Panc1 (cell line): ENCODE measurements at regions not wholly inside any gene's neighbourhood (a gene's known extent, or its start where the extent isn't known, plus 50 kb on each side); places are given as distances from the start of the nearest gene placed in this dataset.

ENCODE experiments used
- ATAC-seq: fragments of 200-7000 bp; cut with Tn5 transposase; 2 replicates; pipeline ENCODE4 v1.9.1; 2020; ENCODE audit warnings: mild to moderate bottlenecking, moderate library complexity
- BruUV-seq: library from RNA; stranded (reverse); fragments of 400-500 nt; replicated peaks from 2 replicates; lab custom pipeline; 2021; lab: Mats Ljungman, UMichigan
- CTCF ChIA-PET: fragments of 300-600 bp; sonication (Branson Sonifier 250); formaldehyde crosslinking; loops from one replicate; lab custom pipeline; 2022; ENCODE audit warnings: antibody characterized with exemption; lab: Charles Lee
- POLR2A ChIA-PET: fragments of 300-600 bp; sonication (Branson Sonifier 250); formaldehyde crosslinking; loops from one replicate; lab custom pipeline; 2022; ENCODE audit warnings: antibody characterized with exemption; lab: Charles Lee
- DNase-seq: peaks from one replicate; pipeline ENCODE4 v3.0.0-alpha.2; 2010; ENCODE audit warnings: low read depth, low spot score
- H3K27ac ChIP-seq: 2 replicates; pipeline ENCODE4 v1.5.1; 2011; ENCODE audit warnings: mild to moderate bottlenecking, low read length, inconsistent platforms
- H3K27me3 ChIP-seq: fragments of 200-500 bp; sonication (Bioruptor generic); 2 replicates; pipeline ENCODE4 v1.6.0; 2014; ENCODE audit warnings: low read length, inconsistent platforms; ENCODE audit not compliant: control insufficient read depth, insufficient read depth
- H3K36me3 ChIP-seq: fragments of 200-500 bp; sonication (Bioruptor generic); 2 replicates; pipeline ENCODE4 v1.5.1; 2014; ENCODE audit warnings: inconsistent platforms, mild to moderate bottlenecking, low read length, moderate library complexity; ENCODE audit not compliant: control insufficient read depth, insufficient read depth
- H3K4me1 ChIP-seq: 2 replicates; pipeline ENCODE4 v1.5.1; 2011; ENCODE audit warnings: inconsistent platforms, mild to moderate bottlenecking, low read length, moderate library complexity; ENCODE audit not compliant: control insufficient read depth, insufficient read depth
- H3K4me3 ChIP-seq, 2 experiments: 2 replicates each; pipeline ENCODE4 v1.5.1; 2011 to 2012; ENCODE audit warnings: low read depth in 2 of 2, low read length in 2 of 2, mild to moderate bottlenecking in 2 of 2, inconsistent platforms in 1 of 2, moderate library complexity in 1 of 2
- H3K9me3 ChIP-seq: fragments of 200-500 bp; sonication (Bioruptor generic); 2 replicates; pipeline ENCODE4 v1.5.1; 2014; ENCODE audit warnings: low read depth, mild to moderate bottlenecking, inconsistent platforms, low read length, moderate library complexity; ENCODE audit not compliant: control insufficient read depth, insufficient read depth
- CTCF ChIP-seq: fragments of 450-650 bp; IDR thresholded peaks from 2 replicates; pipeline ENCODE4 v1.5.1; 2017; ENCODE audit warnings: mild to moderate bottlenecking
- POLR2AphosphoS5 ChIP-seq: IDR thresholded peaks from 2 replicates; pipeline ENCODE4 v1.6.1; 2012; ENCODE audit warnings: mild to moderate bottlenecking, low read depth, low read length, moderate library complexity
- REST ChIP-seq, 2 experiments: IDR thresholded peaks; 2 replicates each; pipeline ENCODE4 v1.6.1; 2011 to 2012; ENCODE audit warnings: low read depth in 2 of 2, control low read depth in 1 of 2, low read length in 1 of 2, mild to moderate bottlenecking in 1 of 2, moderate library complexity in 1 of 2; ENCODE audit not compliant: insufficient read depth in 1 of 2
- SIN3A ChIP-seq: IDR thresholded peaks from 2 replicates; pipeline ENCODE4 v1.6.1; 2012; ENCODE audit warnings: low read depth, mild to moderate bottlenecking, low read length, moderate library complexity, borderline replicate concordance; ENCODE audit not compliant: insufficient read depth
- TCF7L2 ChIP-seq: IDR thresholded peaks from 2 replicates; pipeline ENCODE4 v1.6.1; 2011; ENCODE audit warnings: mild to moderate bottlenecking, low read depth, low read length, inconsistent platforms
- in situ Hi-C: cut with HindIII; loops from 2 replicates; pipeline ENCODE4 v1.10.0; 2016; ENCODE audit warnings: low sequenced_read_pairs, low pct_unique_long_range_greater_than_20kb
- intact Hi-C: fragments of 100-400 bp; cut with micrococcal nuclease; formaldehyde crosslinking; loops from one replicate; pipeline ENCODE4 v1.10.0; 2022; ENCODE audit not compliant: unreplicated experiment

- H3K9me3 ChIP-seq: no peaks in the 10 kb centered on the region
- H3K27ac ChIP-seq: no peak overlapping the region
- ATAC-seq (no peak), DNase-seq (peak; percentile 22)
- ChIA-PET CTCF (no interaction called here), POLR2A (no interaction called here)
- H3K4me3 ChIP-seq: no peak overlapping the region
- no peaks in the 10 kb centered on the region for H3K4me1 ChIP-seq
- H3K27me3 ChIP-seq: no peaks in the 10 kb centered on the region
- intact Hi-C loops (loop anchor here (1.0 kb wide), 1 partner anchor 299 kb away; no protein-coding TSS in a partner anchor), in situ Hi-C loops (no loop called here)
- BruUV-seq: no TSS peak
- H3K36me3 ChIP-seq: no peaks in the 10 kb centered on the region
- TF ChIP-seq REST (IDR thresholded peaks at IDR 0.05; ENCODE audit: insufficient read depth in 1 of 2, low read depth in 2 of 2, low read length in 1 of 2): no peak
- TF ChIP-seq SIN3A: no peak
- TF ChIP-seq CTCF: peak; percentile 76
Observed at GRCh38 chr12:40622246-40622838, 69.9 kb upstream of the CNTN1 start.

GRCh38 chr12:40632171-40632570 is 60.1 kb upstream of the CNTN1 start:
- no TSS peak for BruUV-seq
- no peak for TF ChIP-seq CTCF
- TF ChIP-seq TCF7L2: no peak
- no peak for TF ChIP-seq REST (IDR thresholded peaks at IDR 0.05; ENCODE audit: insufficient read depth in 1 of 2, low read depth in 2 of 2, low read length in 1 of 2)
- TF ChIP-seq SIN3A: no peak
- no peak for TF ChIP-seq POLR2AphosphoS5
- in situ Hi-C loops: no loop called here
- Histone ChIP-seq H3K36me3 (no peaks in the 10 kb centered on the region), H3K4me1 (no peaks in the 10 kb centered on the region), H3K9me3 (no peaks in the 10 kb centered on the region), H3K4me3 (no peak overlapping the region), H3K27me3 (no peaks in the 10 kb centered on the region), H3K27ac (no peak overlapping the region)
- DNase-seq (no peak), ATAC-seq (no peak)
- intact Hi-C loops: no loop called here
- ChIA-PET POLR2A (no interaction called here), CTCF (no interaction called here)
